Retinal pigment epithelial cell (primary cell): ENCODE measurements at regions not wholly inside any gene's neighbourhood (a gene's known extent, or its start where the extent isn't known, plus 50 kb on each side); places are given as distances from the start of the nearest gene placed in this dataset.
A peak's percentile ranks its signal among the peaks of the same experiment; 100 is the strongest.

Source experiments
- DNase-seq: peaks from one replicate; pipeline ENCODE4 v3.0.0-alpha.2; 2010; ENCODE audit warnings: low read depth
- H3K4me3 ChIP-seq: 2 replicates; pipeline ENCODE4 v1.5.1; 2011; ENCODE audit warnings: mild to moderate bottlenecking, low read length, control low read depth, moderate library complexity
- CTCF ChIP-seq: conservative IDR thresholded peaks from 2 replicates; pipeline ENCODE4 v1.5.1; 2011; ENCODE audit warnings: low read depth, low read length, control low read depth, inconsistent platforms

DNA sequence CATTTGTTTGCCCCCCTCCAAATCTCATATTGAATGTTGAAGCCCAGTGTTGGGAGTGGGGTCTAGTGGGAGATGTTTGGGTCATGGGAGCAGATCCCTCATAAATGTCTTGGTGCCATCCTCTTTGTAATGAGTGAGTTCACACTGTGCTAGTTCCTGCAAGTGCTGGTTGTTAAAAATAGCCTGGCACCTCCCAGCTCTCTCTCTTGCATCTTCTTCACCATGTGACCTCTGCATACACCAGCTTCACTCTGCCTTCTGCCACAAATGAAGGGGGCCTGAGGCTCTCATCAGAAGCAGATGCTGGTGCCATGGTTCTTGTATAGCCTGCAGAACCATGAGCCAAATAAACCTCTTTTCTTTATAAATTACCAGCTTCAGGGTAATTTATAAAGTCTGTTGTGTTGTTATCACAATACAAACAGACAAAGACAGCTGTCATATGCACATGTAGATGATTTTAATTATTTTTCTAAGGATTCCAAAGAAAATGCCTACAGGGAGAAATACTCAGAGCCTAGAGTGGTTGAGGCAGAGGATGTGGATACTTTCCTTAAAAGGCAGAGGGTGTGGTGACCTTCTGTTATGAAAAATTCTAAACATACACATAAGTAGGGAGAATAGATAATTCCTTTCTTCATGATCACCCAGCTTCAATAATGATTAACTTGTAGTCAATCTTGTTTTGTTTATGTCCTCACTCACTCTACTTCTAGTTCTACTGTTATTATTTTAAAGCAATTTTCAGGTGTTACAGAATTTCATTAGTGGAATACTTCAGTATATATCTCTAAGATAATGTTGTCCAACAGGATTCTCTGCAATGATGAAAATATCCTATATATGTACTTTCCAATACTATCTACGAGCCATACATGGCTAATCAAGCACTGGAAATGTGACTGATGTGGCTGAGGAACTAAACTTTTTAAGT is 75.1 kb upstream of the RANBP6 start:
- DNase-seq = no peak
- H3K4me3 ChIP-seq = no peak overlapping the region
- no peak for TF ChIP-seq CTCF

GRCh38 chr9:6089300-6089699 is 73.9 kb upstream of the RANBP6 start:
- no peak for DNase-seq
- no peak for TF ChIP-seq CTCF
- no peak overlapping the region for H3K4me3 ChIP-seq

GRCh38 chr9:6086006-6086655 is 70.7 kb upstream of the RANBP6 start:
- DNase-seq = no peak
- no peak for TF ChIP-seq CTCF
- H3K4me3 ChIP-seq = no peak overlapping the region

GRCh38 chr9:6080154-6080716 is 64.8 kb upstream of the RANBP6 start:
- peak overlapping the region; percentile 57 for H3K4me3 ChIP-seq
- TF ChIP-seq CTCF = peak; percentile 9
- DNase-seq = peak; percentile 51

DNA sequence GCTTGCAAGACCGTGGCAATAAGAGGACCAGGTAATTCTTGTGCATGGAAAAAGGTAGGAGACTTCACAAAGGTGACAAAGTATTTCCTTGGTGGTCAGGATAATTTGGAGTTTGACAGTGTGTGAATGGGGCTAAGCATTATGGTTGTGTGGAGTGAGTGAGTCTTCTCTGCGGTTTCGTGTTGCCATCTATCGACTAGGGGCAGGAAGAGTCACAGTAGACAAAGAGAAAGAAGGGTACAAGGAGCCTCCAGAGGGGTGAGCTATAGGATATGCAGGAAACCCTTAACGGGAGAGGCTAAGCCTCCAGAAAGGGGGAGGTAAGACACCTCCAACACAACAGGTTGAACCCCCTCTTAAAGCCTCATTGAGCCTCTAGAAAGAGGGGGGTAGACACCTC is 64.0 kb upstream of the RANBP6 start:
- no peak overlapping the region for H3K4me3 ChIP-seq
- no peak for TF ChIP-seq CTCF
- DNase-seq = no peak

DNA sequence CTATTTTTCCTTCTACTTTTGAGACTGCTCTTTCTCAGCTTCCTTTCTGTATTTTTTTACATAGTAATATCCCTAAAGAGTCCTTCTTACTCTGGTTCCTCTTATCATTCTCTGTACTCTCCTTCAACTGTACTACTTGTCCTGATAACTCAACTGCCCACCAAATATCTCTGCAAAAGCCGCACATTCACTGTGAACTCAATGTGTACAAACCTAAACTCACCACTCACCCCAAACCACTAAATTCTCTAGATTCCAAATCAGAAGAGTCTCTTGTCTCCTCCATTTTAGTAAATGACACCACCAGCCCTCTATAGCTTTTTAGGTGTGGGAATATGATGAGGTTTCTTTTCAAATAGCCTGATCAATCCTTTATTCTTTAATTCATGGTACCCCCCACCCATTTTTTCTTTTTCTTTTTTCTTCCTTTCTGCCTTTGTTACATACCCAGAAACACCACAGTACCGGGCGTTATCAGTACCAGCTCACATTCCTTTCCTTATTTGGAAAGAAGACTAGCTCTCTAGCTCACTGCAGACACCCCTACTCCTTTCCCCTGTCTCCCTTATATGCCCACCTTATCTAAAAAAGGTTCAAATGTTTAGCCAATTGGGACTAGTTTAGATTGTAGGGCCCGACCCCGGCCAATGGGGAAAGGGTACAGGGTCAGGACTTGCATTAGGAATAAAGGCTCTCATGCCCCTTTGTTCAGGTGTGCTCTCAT is 63.1 kb upstream of the RANBP6 start:
- no peak overlapping the region for H3K4me3 ChIP-seq
- no peak for DNase-seq

More for the DNA sequence above, 63.1 kb upstream of the RANBP6 start:
- no peak for TF ChIP-seq CTCF
